ENCODE measurements at regions not wholly inside any gene's neighbourhood (a gene's known extent, or its start where the extent isn't known, plus 50 kb on each side); places are given as distances from the start of the nearest gene placed in this dataset.

GRCh38 chr11:69394869-69395246 lies 86.6 kb upstream of the LINC01488 start:
- ATAC-seq (ENCODE audit: low read depth) (no peak), DNase-seq (no peak)
- H3K9me1 ChIP-seq (ENCODE audit: insufficient read depth, low read length), result peaks cover 6% of the 10 kb centered on the region; the same call in 1 of the 2 replicates
- ChIA-PET POLR2A (ENCODE audit: unreplicated experiment) (no interaction called here), CTCF (no interaction called here)
- H2BK20ac ChIP-seq (ENCODE audit: low read depth, low read length), result peak overlapping the region; percentile 33; the same call in 1 of the 2 replicates
- H3K4me3 ChIP-seq (ENCODE audit: insufficient read depth, low read depth, low read length), result no peak overlapping the region
- H2AK5ac ChIP-seq (ENCODE audit: low read depth, low read length), result peak overlapping the region; percentile 33; the same call in 1 of the 2 replicates
- H3K4me2 ChIP-seq (ENCODE audit: low read depth, low read length), result no peak overlapping the region
- H2BK120ac ChIP-seq (ENCODE audit: low read depth, low read length), result peak overlapping the region; percentile 67; the same call in 1 of the 2 replicates
- no peak overlapping the region for H3K56ac ChIP-seq (ENCODE audit: extremely low read depth, insufficient read depth, low read length)
- no peak overlapping the region for H4K8ac ChIP-seq (ENCODE audit: low read depth in 2 of 2, low read length in 2 of 2)
- no peak overlapping the region for H4K91ac ChIP-seq (ENCODE audit: insufficient read depth, low read depth, low read length)
- no peak overlapping the region for H3K9ac ChIP-seq (ENCODE audit: low read depth, low read length)
- peaks cover 2% of the 10 kb centered on the region for H3K9me3 ChIP-seq (ENCODE audit: control insufficient read depth, insufficient read depth, low read length)
- H3K79me1 ChIP-seq (ENCODE audit: low read depth in 1 of 2, low read length in 2 of 2), result no peaks in the 10 kb centered on the region
- intact Hi-C loops (cut with micrococcal nuclease), result no loop called here
- H4K20me1 ChIP-seq (ENCODE audit: insufficient read depth, low read length), result no peaks in the 10 kb centered on the region
- no peak overlapping the region for H3K14ac ChIP-seq (replicated peaks; ENCODE audit: low read depth, low read length)
- in situ Hi-C loops (cut with MboI; ENCODE audit: low sequenced_read_pairs), result no loop called here
- no peak overlapping the region for H2BK5ac ChIP-seq (ENCODE audit: low read depth, low read length, poor library complexity, severe bottlenecking)
- no peak overlapping the region for H3K23ac ChIP-seq (ENCODE audit: low read depth, low read length)
- no peak for TF ChIP-seq MAZ (IDR thresholded peaks at IDR 0.05; ENCODE audit: borderline replicate concordance, low read depth, low read length)
- peak; percentile 38 for TF ChIP-seq CEBPB (IDR thresholded peaks at IDR 0.05; ENCODE audit: low read depth, low read length)
- no TSS peak for BruUV-seq (replicated peaks)
- dilution Hi-C loops (cut with HindIII; ENCODE audit: low sequenced_read_pairs, unreplicated experiment), result no loop called here
- H3K18ac ChIP-seq (ENCODE audit: low read depth, low read length), result no peak overlapping the region
- H3K4me1 ChIP-seq (ENCODE audit: control insufficient read depth, insufficient read depth, low read length), result peaks cover 9% of the 10 kb centered on the region
- no peaks in the 10 kb centered on the region for H3K36me3 ChIP-seq (ENCODE audit: control insufficient read depth, insufficient read depth, low read length)
- H2AK9ac ChIP-seq (replicated peaks; ENCODE audit: low read depth, low read length, poor library complexity), result peak overlapping the region; percentile 50
- H2AFZ ChIP-seq (replicated peaks; ENCODE audit: low read length, poor library complexity), result peak overlapping the region; percentile 67
- peaks cover 7% of the 10 kb centered on the region; the same call in 1 of the 2 replicates for H3K27me3 ChIP-seq (ENCODE audit: control insufficient read depth, insufficient read depth, low read length)
- no peak overlapping the region for H3K27ac ChIP-seq (ENCODE audit: insufficient read depth, low read length)
- H2BK15ac ChIP-seq (ENCODE audit: low read depth, low read length), result peak overlapping the region; percentile 64; the same call in 1 of the 3 replicates
- no peak overlapping the region for H4K5ac ChIP-seq (ENCODE audit: low read depth, low read length)
- peak overlapping the region; percentile 42; the same call in 1 of the 2 replicates for H3K4ac ChIP-seq (ENCODE audit: low read depth, low read length)
- 92% methylated on average over 2 of the region's 7 CpGs; no CpG with 5 or more reads in 1 of the 2 experiments for WGBS, 2 experiments (ENCODE audit: extremely low coverage in 2 of 2, insufficient read length in 1 of 2)

Measured in IMR-90 (cell line).